ENCODE measurements at regions not wholly inside any gene's neighbourhood (a gene's known extent, or its start where the extent isn't known, plus 50 kb on each side); places are given as distances from the start of the nearest gene placed in this dataset.

DNA sequence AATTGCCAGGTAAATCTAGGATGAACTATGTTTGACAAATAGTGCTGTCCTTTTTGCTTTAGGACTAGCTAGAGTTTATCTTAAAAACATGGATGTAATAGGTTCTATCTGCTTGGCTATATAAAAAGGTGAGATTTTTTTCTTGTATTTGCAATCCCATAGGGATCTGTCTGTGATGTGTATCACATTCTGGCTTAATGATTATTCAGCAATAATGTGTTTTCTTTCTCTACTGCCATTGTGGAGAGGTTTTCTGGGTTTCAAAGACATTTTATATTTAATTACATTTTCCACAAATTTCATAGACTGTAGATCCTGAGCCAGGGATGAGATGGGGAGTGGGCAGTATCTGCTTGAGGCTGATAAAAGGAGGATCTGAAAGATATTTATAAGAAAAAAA is 277.8 kb upstream of the SLITRK5 start:
- no peaks in the 10 kb centered on the region for H3K36me3 Mint-ChIP-seq

DNA sequence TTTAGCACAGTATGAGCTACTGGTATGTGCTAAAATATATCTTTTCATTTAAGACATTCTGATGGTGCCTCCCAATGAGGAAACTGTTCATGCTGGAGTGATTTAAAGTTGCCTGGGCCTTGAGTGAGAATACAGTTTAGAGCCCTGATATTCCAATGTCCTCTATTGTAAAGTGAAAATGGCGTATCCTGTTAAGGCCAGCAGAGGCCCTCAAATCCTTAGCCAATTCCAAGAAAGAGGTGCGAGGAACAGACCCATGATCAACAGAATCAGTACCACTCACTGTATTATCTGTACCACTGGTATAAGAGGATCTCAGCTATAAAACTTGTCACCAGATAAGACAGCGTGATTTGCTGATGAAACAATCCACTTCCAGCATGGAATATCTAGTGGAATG is 273.1 kb upstream of the SLITRK5 start:
- peaks cover 2% of the 10 kb centered on the region for H3K9me3 Mint-ChIP-seq
- DNase-seq: no peak
- no peaks in the 10 kb centered on the region for H3K36me3 Mint-ChIP-seq
- no peaks in the 10 kb centered on the region for H3K4me1 Mint-ChIP-seq
- H3K27me3 Mint-ChIP-seq: no peaks in the 10 kb centered on the region
- H3K27ac Mint-ChIP-seq: no peak overlapping the region
- H3K4me3 Mint-ChIP-seq: no peak overlapping the region

More for the DNA sequence above, 277.8 kb upstream of the SLITRK5 start:
- no peaks in the 10 kb centered on the region for H3K27me3 Mint-ChIP-seq
- H3K9me3 Mint-ChIP-seq: no peaks in the 10 kb centered on the region
- no peak overlapping the region for H3K27ac Mint-ChIP-seq
- H3K4me3 Mint-ChIP-seq: no peak overlapping the region
- DNase-seq: no peak
- no peaks in the 10 kb centered on the region for H3K4me1 Mint-ChIP-seq

DNA sequence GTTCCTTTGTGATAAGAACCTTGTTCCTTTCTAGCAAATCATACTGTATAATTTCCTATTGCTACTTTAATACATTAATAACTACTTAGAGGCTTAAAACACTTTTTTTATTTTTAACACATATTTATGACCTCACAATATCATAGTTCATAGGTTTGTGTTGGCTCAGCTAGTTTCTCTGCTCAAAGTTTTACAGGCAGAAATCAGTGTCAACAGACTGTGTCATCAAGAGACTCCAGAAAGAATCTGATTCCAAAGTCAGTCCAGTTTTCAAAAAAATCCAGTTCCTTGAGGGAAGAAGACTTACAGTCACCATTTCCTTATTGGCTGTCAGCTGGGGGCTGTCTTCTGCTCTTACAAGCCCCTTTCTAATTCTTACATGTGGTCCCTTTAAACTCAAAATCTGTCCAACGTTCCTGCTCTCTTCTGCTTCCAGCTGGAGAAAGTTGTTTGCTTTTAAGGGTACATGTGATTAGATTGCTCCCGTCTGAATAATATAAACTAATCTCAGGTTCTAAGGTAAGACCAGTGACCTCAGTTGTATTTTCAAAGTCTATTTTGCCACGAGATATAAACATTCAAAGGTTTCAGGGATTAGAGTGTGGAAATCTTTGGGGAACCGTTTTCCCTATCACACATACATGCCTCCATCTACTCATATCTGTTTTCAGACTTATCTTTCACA is 267.3 kb upstream of the SLITRK5 start:
- H3K9me3 Mint-ChIP-seq: peaks cover 5% of the 10 kb centered on the region
- no peak overlapping the region for H3K27ac Mint-ChIP-seq
- DNase-seq: no peak
- H3K27me3 Mint-ChIP-seq: no peaks in the 10 kb centered on the region
- H3K4me3 Mint-ChIP-seq: no peak overlapping the region
- no peaks in the 10 kb centered on the region for H3K36me3 Mint-ChIP-seq
- no peaks in the 10 kb centered on the region for H3K4me1 Mint-ChIP-seq

DNA sequence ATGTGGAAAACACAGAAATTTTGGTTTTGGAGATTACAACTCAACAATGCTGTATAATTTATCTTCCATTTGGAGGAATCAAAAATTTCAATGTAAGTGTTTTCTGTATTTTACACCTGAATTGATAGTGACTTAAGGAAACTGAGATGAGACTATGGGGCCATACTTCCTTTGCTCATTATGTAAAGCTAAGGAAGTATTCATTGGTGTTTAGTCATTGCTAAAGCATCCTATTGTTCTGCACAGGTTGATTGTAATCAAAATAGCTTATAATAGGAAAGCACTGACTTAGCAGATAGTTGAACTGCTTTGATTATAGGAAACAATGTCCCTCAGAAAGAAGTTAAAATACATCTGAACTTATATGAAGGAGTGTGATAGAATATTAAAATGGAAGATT is 244.4 kb upstream of the SLITRK5 start:
- no peaks in the 10 kb centered on the region for H3K36me3 Mint-ChIP-seq
- peaks cover 4% of the 10 kb centered on the region for H3K9me3 Mint-ChIP-seq
- DNase-seq: no peak
- H3K4me3 Mint-ChIP-seq: no peak overlapping the region
- H3K27ac Mint-ChIP-seq: no peak overlapping the region
- H3K27me3 Mint-ChIP-seq: no peaks in the 10 kb centered on the region
- H3K4me1 Mint-ChIP-seq: no peaks in the 10 kb centered on the region

DNA sequence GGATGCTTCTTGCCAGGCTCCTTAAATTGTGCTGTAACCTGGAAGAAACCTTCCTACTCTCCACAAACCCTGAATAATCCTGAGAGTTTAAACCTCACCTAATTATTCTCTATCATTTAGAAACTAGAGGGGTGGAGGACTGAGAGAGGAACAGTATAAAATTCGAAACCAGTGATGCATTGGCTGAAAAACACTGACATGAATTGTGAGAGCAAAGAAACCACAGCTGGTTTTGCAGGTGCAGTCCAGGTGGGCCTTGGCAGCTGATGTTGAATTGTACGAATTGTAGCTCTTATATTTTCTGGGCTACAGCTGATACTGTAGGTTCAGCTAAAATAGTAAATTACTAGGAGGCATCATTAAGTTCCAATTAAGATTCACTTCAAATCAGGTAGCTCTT is 227.0 kb upstream of the SLITRK5 start:
- Mint-ChIP-seq H3K4me1 (no peaks in the 10 kb centered on the region), H3K9me3 (peaks cover 3% of the 10 kb centered on the region), H3K27me3 (no peaks in the 10 kb centered on the region), H3K27ac (no peak overlapping the region), H3K4me3 (no peak overlapping the region), H3K36me3 (no peaks in the 10 kb centered on the region)
- DNase-seq: no peak

DNA sequence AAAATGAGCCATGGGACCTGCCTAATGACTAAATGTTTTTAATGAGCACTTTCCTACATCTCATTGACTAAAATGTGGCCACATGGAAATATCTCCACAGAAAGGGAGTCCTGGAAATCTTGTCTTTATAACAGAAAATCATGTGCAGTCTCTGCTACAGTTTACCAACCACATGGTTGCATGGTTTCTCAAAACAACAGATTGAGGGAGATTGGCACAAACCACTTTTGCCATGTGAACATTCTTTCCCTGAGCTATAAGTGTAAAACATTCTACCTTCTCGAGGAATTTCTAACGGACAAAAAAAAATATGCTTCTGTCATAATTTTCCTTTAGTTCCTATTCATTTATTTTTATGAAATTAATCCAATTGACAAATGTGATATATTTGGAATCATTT is 218.9 kb upstream of the SLITRK5 start:
- DNase-seq: no peak
- Mint-ChIP-seq H3K9me3 (peaks cover 2% of the 10 kb centered on the region), H3K36me3 (no peaks in the 10 kb centered on the region), H3K27me3 (no peaks in the 10 kb centered on the region), H3K4me1 (no peaks in the 10 kb centered on the region), H3K27ac (no peak overlapping the region), H3K4me3 (no peak overlapping the region)

DNA sequence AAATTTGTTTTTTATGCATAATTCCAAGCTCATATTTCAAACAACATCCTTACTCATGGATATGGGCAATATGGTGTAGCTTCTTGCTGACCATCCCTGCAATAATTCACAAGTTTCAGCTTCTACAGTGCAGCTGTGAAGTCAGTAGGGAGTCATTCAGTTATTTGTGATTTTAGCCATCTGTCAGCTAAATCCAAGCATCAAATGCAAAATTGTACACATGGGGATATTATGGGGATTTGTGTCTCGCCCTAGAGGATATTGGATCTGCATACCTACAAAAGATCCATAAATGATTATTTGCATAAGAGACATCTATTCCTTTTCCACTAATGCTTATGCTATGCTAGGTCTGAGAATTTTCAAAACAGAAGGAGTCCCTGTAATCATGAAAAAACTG is 217.9 kb upstream of the SLITRK5 start:
- Mint-ChIP-seq H3K4me1 (no peaks in the 10 kb centered on the region), H3K27ac (no peak overlapping the region), H3K9me3 (peaks cover 2% of the 10 kb centered on the region), H3K4me3 (no peak overlapping the region), H3K27me3 (no peaks in the 10 kb centered on the region), H3K36me3 (no peaks in the 10 kb centered on the region)
- no peak for DNase-seq

DNA sequence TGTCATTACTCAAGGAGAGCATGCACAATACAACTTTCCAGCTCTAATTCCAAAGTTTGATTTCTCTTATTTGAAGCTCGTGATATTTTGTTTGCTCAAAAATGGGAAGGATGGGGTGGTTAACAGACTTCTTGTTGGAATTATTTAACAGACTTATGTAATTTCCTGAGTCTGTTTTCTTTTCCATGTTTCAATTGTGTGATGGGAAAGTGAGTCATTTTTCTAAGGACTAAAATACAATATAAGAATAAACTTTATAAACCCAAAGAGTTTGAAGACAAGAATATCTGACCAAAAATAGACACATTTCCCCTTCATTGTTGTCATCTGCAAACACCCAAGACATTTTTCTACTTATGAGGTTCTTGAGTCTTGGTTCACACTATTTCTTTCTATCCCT is 211.8 kb upstream of the SLITRK5 start:
- Mint-ChIP-seq H3K27ac (no peak overlapping the region), H3K36me3 (no peaks in the 10 kb centered on the region), H3K27me3 (no peaks in the 10 kb centered on the region), H3K4me3 (no peak overlapping the region), H3K9me3 (no peaks in the 10 kb centered on the region), H3K4me1 (no peaks in the 10 kb centered on the region)
- DNase-seq: no peak

DNA sequence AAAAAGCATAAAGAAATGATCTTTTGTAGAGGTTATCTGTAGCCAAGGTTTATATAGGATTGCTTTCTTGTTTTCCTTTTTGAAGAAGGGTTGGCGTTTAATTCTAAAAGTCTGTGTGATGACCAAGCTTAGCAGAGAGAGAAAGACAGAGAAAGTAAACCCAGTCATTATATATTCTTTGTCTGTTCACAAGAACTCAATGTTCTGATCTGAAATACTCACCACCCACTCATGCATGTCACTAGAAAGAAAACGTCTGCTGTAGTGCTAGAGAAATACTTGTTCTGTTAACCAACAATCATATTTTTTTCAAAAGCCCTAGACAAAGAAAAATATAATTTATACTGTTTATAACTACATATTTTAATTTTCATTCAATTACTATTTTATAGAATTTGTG is 173.7 kb upstream of the SLITRK5 start:
- Mint-ChIP-seq H3K27ac (no peak overlapping the region), H3K4me1 (no peaks in the 10 kb centered on the region), H3K36me3 (no peaks in the 10 kb centered on the region), H3K9me3 (peaks cover 2% of the 10 kb centered on the region), H3K27me3 (no peaks in the 10 kb centered on the region), H3K4me3 (no peak overlapping the region)
- DNase-seq: no peak

DNA sequence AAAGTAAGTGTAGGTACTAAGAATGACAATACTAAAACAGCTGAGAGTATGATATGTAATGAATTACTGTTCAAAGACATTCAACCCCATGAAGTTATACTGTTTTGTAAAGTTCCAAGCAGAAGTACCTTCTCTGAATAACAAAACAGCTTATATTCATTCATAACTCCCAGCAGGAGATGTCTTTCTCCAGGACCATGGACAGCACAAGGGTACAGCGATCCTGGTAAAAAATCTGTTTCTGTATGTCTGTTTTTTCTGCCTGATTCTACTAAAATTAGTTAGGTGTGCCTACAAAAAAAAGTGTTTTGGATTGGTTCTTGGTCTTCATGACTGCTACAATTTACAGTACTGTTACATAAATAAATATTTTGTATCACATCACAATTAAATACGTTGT is 172.5 kb upstream of the SLITRK5 start:
- no peaks in the 10 kb centered on the region for H3K4me1 Mint-ChIP-seq
- H3K4me3 Mint-ChIP-seq: no peak overlapping the region
- peaks cover 2% of the 10 kb centered on the region for H3K9me3 Mint-ChIP-seq
- no peaks in the 10 kb centered on the region for H3K27me3 Mint-ChIP-seq
- DNase-seq: no peak
- no peaks in the 10 kb centered on the region for H3K36me3 Mint-ChIP-seq
- no peak overlapping the region for H3K27ac Mint-ChIP-seq

DNA sequence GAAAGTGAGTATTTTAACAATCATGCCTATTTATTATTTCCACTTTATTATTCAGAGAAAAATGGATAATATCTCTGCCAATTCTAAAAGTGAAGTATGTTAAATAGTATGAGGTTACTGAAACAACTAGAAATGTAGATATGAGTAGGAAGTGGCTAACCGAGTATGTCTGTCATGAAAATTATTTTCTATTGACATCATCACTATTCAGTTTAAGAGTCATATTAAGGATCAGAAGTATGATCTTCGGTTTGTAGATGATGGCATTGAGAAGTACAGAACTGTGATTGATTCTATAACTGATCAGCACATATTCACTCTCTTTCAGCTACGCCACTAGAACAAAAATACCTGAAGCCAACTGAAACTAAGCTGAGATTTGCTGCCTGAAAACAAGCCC is 146.4 kb upstream of the SLITRK5 start:
- Mint-ChIP-seq H3K4me3 (no peak overlapping the region), H3K9me3 (peaks cover 1% of the 10 kb centered on the region), H3K36me3 (no peaks in the 10 kb centered on the region), H3K27ac (no peak overlapping the region), H3K27me3 (no peaks in the 10 kb centered on the region), H3K4me1 (no peaks in the 10 kb centered on the region)
- DNase-seq: no peak

DNA sequence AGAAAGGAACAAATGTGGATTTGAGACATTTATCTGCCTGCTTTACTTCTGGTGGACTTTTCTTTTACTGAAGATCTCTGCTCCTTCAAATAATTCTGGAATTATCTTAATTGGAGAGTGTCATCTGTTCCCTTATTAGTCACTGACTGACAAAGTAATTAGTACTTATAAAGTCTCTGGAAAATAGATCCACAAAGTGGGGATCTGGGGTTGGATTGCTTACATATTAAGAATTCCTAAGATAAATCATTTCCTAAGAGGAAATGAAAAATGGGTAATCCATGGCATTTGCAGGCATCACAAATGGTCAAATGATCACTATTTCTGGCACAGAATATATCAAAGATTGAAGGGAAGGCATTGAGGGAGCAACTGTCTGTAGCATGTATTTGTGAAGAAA is 137.4 kb upstream of the SLITRK5 start:
- Mint-ChIP-seq H3K4me3 (no peak overlapping the region), H3K36me3 (no peaks in the 10 kb centered on the region), H3K27me3 (no peaks in the 10 kb centered on the region)

DNA sequence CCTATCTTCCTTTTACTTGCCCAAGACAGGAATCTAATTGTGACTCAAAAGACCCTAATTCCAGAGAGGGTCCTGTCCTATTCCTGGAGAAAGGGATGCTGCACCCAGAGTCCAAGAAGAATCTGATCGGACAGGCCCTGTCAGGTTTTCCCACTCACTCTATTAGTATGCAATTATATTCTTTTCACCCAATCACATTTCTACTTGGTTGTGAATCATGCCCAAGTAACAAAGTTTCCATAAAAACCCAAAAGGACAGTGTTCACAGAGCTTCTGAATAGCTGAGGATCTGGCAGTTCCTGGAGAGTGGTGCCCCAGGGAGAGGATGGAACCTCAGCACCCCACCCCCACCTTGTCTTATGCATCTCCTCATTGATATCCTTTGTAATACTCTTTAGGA is 135.3 kb upstream of the SLITRK5 start:
- H3K27me3 Mint-ChIP-seq: no peaks in the 10 kb centered on the region
- H3K27ac Mint-ChIP-seq: no peak overlapping the region
- H3K9me3 Mint-ChIP-seq: peaks cover 6% of the 10 kb centered on the region
- H3K4me3 Mint-ChIP-seq: no peak overlapping the region
- DNase-seq: no peak
- H3K36me3 Mint-ChIP-seq: no peaks in the 10 kb centered on the region
- no peaks in the 10 kb centered on the region for H3K4me1 Mint-ChIP-seq

More for the DNA sequence above, 137.4 kb upstream of the SLITRK5 start:
- H3K27ac Mint-ChIP-seq: no peak overlapping the region
- H3K9me3 Mint-ChIP-seq: peaks cover 9% of the 10 kb centered on the region
- no peak for DNase-seq
- no peaks in the 10 kb centered on the region for H3K4me1 Mint-ChIP-seq

DNA sequence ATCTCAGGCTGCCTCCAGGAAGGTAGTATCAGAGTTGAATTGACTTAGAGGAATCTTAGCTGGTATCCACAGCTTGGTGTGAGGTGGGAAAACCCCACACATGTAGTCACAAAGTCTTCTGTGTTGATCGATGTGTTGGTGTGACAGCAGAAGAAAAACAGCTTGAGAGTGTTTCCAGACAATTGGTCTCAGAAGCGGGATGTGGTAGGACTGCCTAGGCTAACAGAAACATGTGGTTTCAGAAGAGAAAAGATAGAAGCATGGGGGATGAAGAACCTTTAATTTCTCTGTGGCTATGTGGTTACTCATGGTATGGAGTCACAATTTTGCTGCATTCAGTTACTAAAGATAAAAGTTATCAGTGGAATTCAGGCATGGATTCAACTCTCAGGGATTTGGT is 134.7 kb upstream of the SLITRK5 start:
- no peaks in the 10 kb centered on the region for H3K4me1 Mint-ChIP-seq
- no peaks in the 10 kb centered on the region for H3K27me3 Mint-ChIP-seq
- H3K27ac Mint-ChIP-seq: no peak overlapping the region
- peaks cover 5% of the 10 kb centered on the region for H3K9me3 Mint-ChIP-seq
- H3K36me3 Mint-ChIP-seq: no peaks in the 10 kb centered on the region
- no peak overlapping the region for H3K4me3 Mint-ChIP-seq
- DNase-seq: no peak

DNA sequence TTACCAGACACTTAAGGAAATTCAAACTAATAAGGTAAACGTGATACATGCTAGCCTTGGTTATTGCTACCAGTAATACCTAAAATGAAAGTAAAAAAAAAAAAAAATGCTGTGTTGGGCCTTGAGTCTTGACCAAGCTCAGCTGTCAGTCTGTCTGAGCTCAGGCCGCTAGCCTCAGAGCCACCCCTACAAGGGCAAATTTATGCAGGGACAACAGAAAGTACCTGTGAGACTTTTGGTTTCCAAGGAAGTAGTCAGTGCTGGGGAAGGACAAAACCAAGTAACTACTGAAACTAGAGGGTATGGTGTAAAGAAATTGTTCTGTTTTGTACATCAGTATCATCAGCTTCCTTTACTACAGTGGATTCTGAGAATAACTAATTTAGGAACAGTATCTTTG is 134.3 kb upstream of the SLITRK5 start:
- H3K4me1 Mint-ChIP-seq: no peaks in the 10 kb centered on the region
- no peak overlapping the region for H3K4me3 Mint-ChIP-seq
- H3K27me3 Mint-ChIP-seq: no peaks in the 10 kb centered on the region
- no peak for DNase-seq
- H3K27ac Mint-ChIP-seq: no peak overlapping the region
- H3K9me3 Mint-ChIP-seq: peaks cover 5% of the 10 kb centered on the region
- no peaks in the 10 kb centered on the region for H3K36me3 Mint-ChIP-seq

DNA sequence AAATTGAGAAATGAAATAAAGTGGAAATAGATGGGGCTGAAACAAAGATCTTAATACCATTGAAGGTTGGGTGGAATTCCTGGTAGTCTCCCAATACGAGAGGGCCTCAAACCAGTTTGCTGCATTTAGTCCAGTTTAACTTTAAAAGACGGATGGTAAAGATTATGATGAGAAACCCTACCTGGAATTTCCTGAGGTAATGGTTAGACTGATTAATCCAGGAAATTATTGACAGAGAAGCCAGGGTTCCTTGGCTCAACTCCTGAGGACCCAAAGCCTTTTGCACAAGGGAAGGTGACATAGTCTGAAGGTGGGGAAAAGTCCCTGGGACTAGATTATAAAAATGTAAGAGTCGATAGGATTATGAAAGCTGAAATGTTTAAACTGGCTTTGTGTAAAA is 133.2 kb upstream of the SLITRK5 start:
- Mint-ChIP-seq H3K27me3 (no peaks in the 10 kb centered on the region), H3K27ac (no peak overlapping the region), H3K4me3 (no peak overlapping the region), H3K9me3 (peaks cover 5% of the 10 kb centered on the region), H3K36me3 (no peaks in the 10 kb centered on the region), H3K4me1 (no peaks in the 10 kb centered on the region)
- no peak for DNase-seq

Measured in activated naive CD8-positive, alpha-beta T cell treated with anti-CD3 and anti-CD28 coated beads for 36 hours (primary cell).